ENCODE measurements at regions not wholly inside any gene's neighbourhood (a gene's known extent, or its start where the extent isn't known, plus 50 kb on each side); places are given as distances from the start of the nearest gene placed in this dataset.

DNA sequence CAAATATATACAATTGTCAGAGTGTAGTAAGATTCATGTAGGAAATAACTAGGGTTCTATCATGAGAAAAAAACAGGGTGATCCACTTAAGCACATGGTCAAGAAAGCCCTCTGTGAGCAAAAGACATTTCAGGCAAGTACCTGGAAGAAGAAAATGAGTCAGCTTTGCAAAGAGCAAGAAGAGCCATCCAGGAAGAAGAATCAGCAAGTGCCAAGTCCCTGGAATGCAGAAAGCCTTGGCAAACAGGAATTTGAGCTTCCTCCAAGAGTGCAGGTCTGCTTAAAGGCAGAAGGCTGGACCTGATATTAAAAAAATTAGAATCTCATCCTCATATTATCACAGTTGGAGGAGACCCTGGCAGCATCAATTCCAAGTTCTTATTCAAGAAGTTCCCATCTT is 188.5 kb upstream of the CELF4 start:
- H3F3A ChIP-seq (ENCODE audit: insufficient read depth): no peaks in the 10 kb centered on the region
- no peak for TF ChIP-seq EZH2phosphoT487 (conservative IDR thresholded peaks at IDR 0.05; ENCODE audit: low read length)
- TF ChIP-seq, protein P1, sequence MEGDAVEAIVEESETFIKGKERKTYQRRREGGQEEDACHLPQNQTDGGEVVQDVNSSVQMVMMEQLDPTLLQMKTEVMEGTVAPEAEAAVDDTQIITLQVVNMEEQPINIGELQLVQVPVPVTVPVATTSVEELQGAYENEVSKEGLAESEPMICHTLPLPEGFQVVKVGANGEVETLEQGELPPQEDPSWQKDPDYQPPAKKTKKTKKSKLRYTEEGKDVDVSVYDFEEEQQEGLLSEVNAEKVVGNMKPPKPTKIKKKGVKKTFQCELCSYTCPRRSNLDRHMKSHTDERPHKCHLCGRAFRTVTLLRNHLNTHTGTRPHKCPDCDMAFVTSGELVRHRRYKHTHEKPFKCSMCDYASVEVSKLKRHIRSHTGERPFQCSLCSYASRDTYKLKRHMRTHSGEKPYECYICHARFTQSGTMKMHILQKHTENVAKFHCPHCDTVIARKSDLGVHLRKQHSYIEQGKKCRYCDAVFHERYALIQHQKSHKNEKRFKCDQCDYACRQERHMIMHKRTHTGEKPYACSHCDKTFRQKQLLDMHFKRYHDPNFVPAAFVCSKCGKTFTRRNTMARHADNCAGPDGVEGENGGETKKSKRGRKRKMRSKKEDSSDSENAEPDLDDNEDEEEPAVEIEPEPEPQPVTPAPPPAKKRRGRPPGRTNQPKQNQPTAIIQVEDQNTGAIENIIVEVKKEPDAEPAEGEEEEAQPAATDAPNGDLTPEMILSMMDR (IDR thresholded peaks at IDR 0.05; ENCODE audit: insufficient read depth, low read length, poor library complexity, severe bottlenecking): no peak
- no peak overlapping the region for H3K4me2 ChIP-seq (ENCODE audit: low read depth, low read length, poor library complexity, severe bottlenecking)
- no peaks in the 10 kb centered on the region for H3K9me2 ChIP-seq (replicated peaks; ENCODE audit: insufficient read depth, low read length)
- no peak overlapping the region for H2AFZ ChIP-seq (ENCODE audit: low read depth, low read length, severe bottlenecking)
- H3K9me3 ChIP-seq (ENCODE audit: insufficient read depth, low read length): no peaks in the 10 kb centered on the region
- no peak overlapping the region for H3K4me3 ChIP-seq (ENCODE audit: insufficient read depth, low read length, poor library complexity, severe bottlenecking)
- H3K79me2 ChIP-seq (ENCODE audit: insufficient read depth, low read length): no peaks in the 10 kb centered on the region
- H3K27me3 ChIP-seq (ENCODE audit: low read length): no peaks in the 10 kb centered on the region
- H4K20me1 ChIP-seq (ENCODE audit: low read depth, low read length): no peaks in the 10 kb centered on the region
- no peaks in the 10 kb centered on the region for H3K36me3 ChIP-seq (ENCODE audit: low read length)
- no peak overlapping the region for H3K27ac ChIP-seq (ENCODE audit: low read depth, low read length)
- no peak overlapping the region for H3K9ac ChIP-seq (ENCODE audit: low read length)

DNA sequence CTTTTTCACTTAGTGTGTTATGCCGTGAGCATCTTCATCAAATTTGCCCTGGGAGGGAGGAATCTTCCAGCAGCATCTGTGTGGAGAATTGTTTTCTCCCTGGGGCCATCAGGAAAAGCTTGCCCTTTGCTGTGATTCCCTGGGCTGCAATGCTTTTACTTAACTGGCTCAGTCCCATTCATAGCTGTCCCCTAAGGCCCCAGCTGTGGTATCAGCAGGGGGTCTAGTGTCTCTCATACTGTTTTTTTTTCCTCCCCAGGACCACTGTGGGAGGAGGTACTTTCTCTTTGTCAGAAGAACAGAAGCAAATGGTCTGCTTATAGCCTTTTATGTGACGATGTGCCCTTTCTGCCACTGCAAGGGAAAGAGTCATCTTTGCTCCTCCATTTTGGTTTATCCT is 176.8 kb upstream of the CELF4 start:
- no peak overlapping the region for H3K4me2 ChIP-seq (ENCODE audit: low read depth, low read length, poor library complexity, severe bottlenecking)
- H3K27ac ChIP-seq (ENCODE audit: low read depth, low read length): no peak overlapping the region
- H3F3A ChIP-seq (ENCODE audit: insufficient read depth): no peaks in the 10 kb centered on the region
- no peak overlapping the region for H3K4me3 ChIP-seq (ENCODE audit: insufficient read depth, low read length, poor library complexity, severe bottlenecking)
- TF ChIP-seq, protein P1 (IDR thresholded peaks at IDR 0.05; ENCODE audit: insufficient read depth, low read length, poor library complexity, severe bottlenecking): no peak
- no peaks in the 10 kb centered on the region for H4K20me1 ChIP-seq (ENCODE audit: low read depth, low read length)
- no peaks in the 10 kb centered on the region; the same call in 1 of the 2 replicates for H3K36me3 ChIP-seq (ENCODE audit: low read length)
- no peaks in the 10 kb centered on the region; the same call in 1 of the 2 replicates for H3K27me3 ChIP-seq (ENCODE audit: low read length)
- H2AFZ ChIP-seq (ENCODE audit: low read depth, low read length, severe bottlenecking): no peak overlapping the region
- no peaks in the 10 kb centered on the region for H3K9me2 ChIP-seq (replicated peaks; ENCODE audit: insufficient read depth, low read length)
- H3K79me2 ChIP-seq (ENCODE audit: insufficient read depth, low read length): no peaks in the 10 kb centered on the region
- H3K9ac ChIP-seq (ENCODE audit: low read length): no peak overlapping the region
- no peaks in the 10 kb centered on the region for H3K9me3 ChIP-seq (ENCODE audit: insufficient read depth, low read length)

DNA sequence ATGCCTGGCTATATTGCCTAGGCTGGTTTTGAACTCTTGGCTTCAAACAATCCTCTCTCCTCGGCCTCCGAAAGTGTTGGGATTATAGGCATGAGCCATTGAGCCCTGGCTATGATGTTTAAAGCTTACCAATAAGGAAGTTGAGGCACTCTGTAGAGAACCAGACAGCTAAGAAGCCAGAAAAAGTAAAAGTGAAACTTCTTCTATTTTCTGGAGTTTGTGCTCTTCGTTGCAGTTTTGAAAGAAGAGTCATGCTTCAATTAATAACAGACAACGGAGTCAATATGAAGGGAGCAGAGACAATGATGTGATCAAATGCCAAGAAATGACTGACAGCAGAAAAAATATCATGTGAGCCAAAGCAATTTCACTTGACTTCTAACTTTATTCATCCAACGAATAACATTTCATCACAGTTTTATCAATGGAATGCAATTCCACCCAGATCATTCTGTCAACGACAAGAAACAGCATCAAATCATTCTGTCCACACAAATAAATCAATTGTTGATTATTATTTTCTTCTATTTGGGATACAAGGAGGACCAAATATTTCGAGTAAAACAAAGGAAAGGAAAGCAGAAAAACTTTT is 175.5 kb upstream of the CELF4 start:
- Histone ChIP-seq H3K27ac (ENCODE audit: low read depth, low read length) (no peak overlapping the region), H3K9ac (ENCODE audit: low read length) (no peak overlapping the region), H3K27me3 (ENCODE audit: low read length) (no peaks in the 10 kb centered on the region; the same call in 1 of the 2 replicates), H2AFZ (ENCODE audit: low read depth, low read length, severe bottlenecking) (no peak overlapping the region), H4K20me1 (ENCODE audit: low read depth, low read length) (no peaks in the 10 kb centered on the region), H3F3A (ENCODE audit: insufficient read depth) (no peaks in the 10 kb centered on the region), H3K36me3 (ENCODE audit: low read length) (no peaks in the 10 kb centered on the region; the same call in 1 of the 2 replicates), H3K9me2 (replicated peaks; ENCODE audit: insufficient read depth, low read length) (no peaks in the 10 kb centered on the region), H3K9me3 (ENCODE audit: insufficient read depth, low read length) (no peaks in the 10 kb centered on the region), H3K4me2 (ENCODE audit: low read depth, low read length, poor library complexity, severe bottlenecking) (no peak overlapping the region), H3K4me3 (ENCODE audit: insufficient read depth, low read length, poor library complexity, severe bottlenecking) (no peak overlapping the region), H3K79me2 (ENCODE audit: insufficient read depth, low read length) (no peaks in the 10 kb centered on the region)
- TF ChIP-seq, protein P1 (IDR thresholded peaks at IDR 0.05; ENCODE audit: insufficient read depth, low read length, poor library complexity, severe bottlenecking): no peak
- TF ChIP-seq EZH2phosphoT487 (conservative IDR thresholded peaks at IDR 0.05; ENCODE audit: low read length): no peak

Data from SU-DHL-6 (cell line).